MG63 (cell line): ENCODE measurements at regions not wholly inside any gene's neighbourhood (a gene's known extent, or its start where the extent isn't known, plus 50 kb on each side); places are given as distances from the start of the nearest gene placed in this dataset.

Source experiments
- DNase-seq: peaks from one replicate; pipeline ENCODE4 v3.0.0-alpha.2; 2020
- H3K27me3 ChIP-seq: fragments of 250-450 bp; sonication (Bioruptor Pico); 2 replicates; pipeline ENCODE4 v1.5.1; 2020; ENCODE audit warnings: mild to moderate bottlenecking, moderate library complexity
- H3K36me3 ChIP-seq: fragments of 250-450 bp; sonication (Bioruptor Pico); 2 replicates; pipeline ENCODE4 v1.5.1; 2020; ENCODE audit warnings: mild to moderate bottlenecking, moderate library complexity
- H3K4me3 ChIP-seq: fragments of 250-450 bp; sonication (Bioruptor Pico); 2 replicates; pipeline ENCODE4 v1.5.1; 2020; ENCODE audit warnings: mild to moderate bottlenecking, moderate library complexity
- H3K9me3 ChIP-seq: fragments of 250-450 bp; sonication (Bioruptor Pico); 2 replicates; pipeline ENCODE4 v1.5.1; 2020; ENCODE audit warnings: mild to moderate bottlenecking, moderate library complexity

- no peaks in the 10 kb centered on the region for H3K9me3 ChIP-seq
- H3K36me3 ChIP-seq: no peaks in the 10 kb centered on the region
- peaks cover 3% of the 10 kb centered on the region for H3K27me3 ChIP-seq
- DNase-seq: no peak
- no peak overlapping the region for H3K4me3 ChIP-seq
Measured at GRCh38 chr5:38207343-38207742, 51.0 kb upstream of the EGFLAM start.

GRCh38 chr5:38202741-38203140, 55.6 kb upstream of the EGFLAM start:
- Histone ChIP-seq H3K4me3 (no peak overlapping the region), H3K9me3 (no peaks in the 10 kb centered on the region), H3K36me3 (no peaks in the 10 kb centered on the region), H3K27me3 (peaks cover 4% of the 10 kb centered on the region)
- DNase-seq: no peak

GRCh38 chr5:38200872-38201557, 57.3 kb upstream of the EGFLAM start:
- Histone ChIP-seq H3K4me3 (no peak overlapping the region), H3K36me3 (no peaks in the 10 kb centered on the region), H3K9me3 (no peaks in the 10 kb centered on the region), H3K27me3 (peaks cover 4% of the 10 kb centered on the region)
- no peak for DNase-seq

- no peak overlapping the region for H3K4me3 ChIP-seq
- H3K36me3 ChIP-seq: no peaks in the 10 kb centered on the region
- peaks cover 4% of the 10 kb centered on the region for H3K27me3 ChIP-seq
- DNase-seq: no peak
- H3K9me3 ChIP-seq: no peaks in the 10 kb centered on the region
Measured at GRCh38 chr5:38197118-38197517, 61.2 kb upstream of the EGFLAM start.

- peaks cover 4% of the 10 kb centered on the region for H3K27me3 ChIP-seq
- no peak overlapping the region for H3K4me3 ChIP-seq
- DNase-seq: peak; percentile 43
- no peaks in the 10 kb centered on the region for H3K36me3 ChIP-seq
- H3K9me3 ChIP-seq: no peaks in the 10 kb centered on the region
Measured at GRCh38 chr5:38193015-38193581, 65.3 kb upstream of the EGFLAM start.

GRCh38 chr5:38191693-38192092, 66.7 kb upstream of the EGFLAM start:
- Histone ChIP-seq H3K27me3 (peaks cover 4% of the 10 kb centered on the region), H3K36me3 (no peaks in the 10 kb centered on the region), H3K4me3 (no peak overlapping the region), H3K9me3 (no peaks in the 10 kb centered on the region)
- DNase-seq: no peak

- no peak for DNase-seq
- H3K27me3 ChIP-seq: peaks cover 10% of the 10 kb centered on the region
- H3K36me3 ChIP-seq: no peaks in the 10 kb centered on the region
- H3K4me3 ChIP-seq: no peak overlapping the region
- H3K9me3 ChIP-seq: no peaks in the 10 kb centered on the region
Measured at GRCh38 chr5:38190111-38190510, 68.2 kb upstream of the EGFLAM start.

- Histone ChIP-seq H3K4me3 (no peak overlapping the region), H3K27me3 (peaks cover 10% of the 10 kb centered on the region; the same call in 1 of the 2 replicates), H3K36me3 (no peaks in the 10 kb centered on the region), H3K9me3 (no peaks in the 10 kb centered on the region)
- DNase-seq: no peak
Measured at GRCh38 chr5:38189081-38189504, 69.3 kb upstream of the EGFLAM start.

GRCh38 chr5:38188591-38188990, 69.8 kb upstream of the EGFLAM start:
- Histone ChIP-seq H3K4me3 (no peak overlapping the region), H3K27me3 (peaks cover 10% of the 10 kb centered on the region), H3K36me3 (no peaks in the 10 kb centered on the region), H3K9me3 (no peaks in the 10 kb centered on the region)
- DNase-seq: no peak

GRCh38 chr5:38187532-38187931, 70.8 kb upstream of the EGFLAM start:
- Histone ChIP-seq H3K36me3 (no peaks in the 10 kb centered on the region), H3K27me3 (peaks cover 9% of the 10 kb centered on the region), H3K4me3 (no peak overlapping the region), H3K9me3 (no peaks in the 10 kb centered on the region)
- no peak for DNase-seq

GRCh38 chr5:38184627-38185026, 73.7 kb upstream of the EGFLAM start:
- H3K4me3 ChIP-seq: no peak overlapping the region
- H3K36me3 ChIP-seq: no peaks in the 10 kb centered on the region
- no peak for DNase-seq
- peaks cover 9% of the 10 kb centered on the region for H3K27me3 ChIP-seq
- no peaks in the 10 kb centered on the region for H3K9me3 ChIP-seq

GRCh38 chr5:38182991-38183390, 75.4 kb upstream of the EGFLAM start:
- Histone ChIP-seq H3K9me3 (no peaks in the 10 kb centered on the region), H3K36me3 (no peaks in the 10 kb centered on the region), H3K27me3 (peaks cover 9% of the 10 kb centered on the region), H3K4me3 (no peak overlapping the region)
- DNase-seq: no peak

- H3K27me3 ChIP-seq: no peaks in the 10 kb centered on the region
- H3K36me3 ChIP-seq: no peaks in the 10 kb centered on the region
- H3K4me3 ChIP-seq: no peak overlapping the region
- DNase-seq: no peak
- H3K9me3 ChIP-seq: no peaks in the 10 kb centered on the region
Measured at GRCh38 chr5:38168029-38168428, 90.3 kb upstream of the EGFLAM start.

- no peaks in the 10 kb centered on the region for H3K27me3 ChIP-seq
- DNase-seq: no peak
- no peaks in the 10 kb centered on the region for H3K36me3 ChIP-seq
- no peak overlapping the region for H3K4me3 ChIP-seq
- H3K9me3 ChIP-seq: no peaks in the 10 kb centered on the region
Measured at GRCh38 chr5:38167562-38167996, 90.8 kb upstream of the EGFLAM start.

- Histone ChIP-seq H3K4me3 (no peak overlapping the region), H3K36me3 (no peaks in the 10 kb centered on the region), H3K9me3 (no peaks in the 10 kb centered on the region), H3K27me3 (no peaks in the 10 kb centered on the region)
- no peak for DNase-seq
Measured at GRCh38 chr5:38166832-38167231, 91.5 kb upstream of the EGFLAM start.

- H3K9me3 ChIP-seq: no peaks in the 10 kb centered on the region
- no peaks in the 10 kb centered on the region for H3K27me3 ChIP-seq
- H3K4me3 ChIP-seq: no peak overlapping the region
- no peak for DNase-seq
- H3K36me3 ChIP-seq: no peaks in the 10 kb centered on the region
Measured at GRCh38 chr5:38165435-38165834, 92.9 kb upstream of the EGFLAM start.

- no peaks in the 10 kb centered on the region for H3K36me3 ChIP-seq
Measured at GRCh38 chr5:38164776-38165399, 93.5 kb upstream of the EGFLAM start.

More at GRCh38 chr5:38164776-38165399, 93.5 kb upstream of the EGFLAM start:
- Histone ChIP-seq H3K9me3 (no peaks in the 10 kb centered on the region), H3K4me3 (no peak overlapping the region), H3K27me3 (no peaks in the 10 kb centered on the region; the same call in 1 of the 2 replicates)
- DNase-seq: no peak
